ENCODE measurements at regions not wholly inside any gene's neighbourhood (a gene's known extent, or its start where the extent isn't known, plus 50 kb on each side); places are given as distances from the start of the nearest gene placed in this dataset.

GRCh38 chr2:3023531-3023930 lies 354.1 kb downstream of the EIPR1 start:
- Histone ChIP-seq H3K27ac (ENCODE audit: low read length) (no peak overlapping the region), H3K36me3 (replicated peaks; ENCODE audit: low read depth, low read length) (no peaks in the 10 kb centered on the region), H4K20me1 (ENCODE audit: insufficient read depth, low read length) (no peaks in the 10 kb centered on the region), H3K9me3 (ENCODE audit: insufficient read depth, low read length) (no peaks in the 10 kb centered on the region), H2AFZ (ENCODE audit: low read depth, low read length) (no peak overlapping the region), H3K4me3 (ENCODE audit: low read length) (no peak overlapping the region), H3K4me2 (ENCODE audit: low read length) (no peak overlapping the region), H3K9ac (ENCODE audit: low read length) (no peak overlapping the region), H3K4me1 (ENCODE audit: low read length) (no peaks in the 10 kb centered on the region), H3K27me3 (ENCODE audit: low read depth, low read length) (no peaks in the 10 kb centered on the region; the same call in 1 of the 2 replicates), H3K79me2 (ENCODE audit: low read length) (no peaks in the 10 kb centered on the region)
- no peak for TF ChIP-seq CTCF (IDR thresholded peaks at IDR 0.05; ENCODE audit: low read depth, low read length)
- TF ChIP-seq EZH2phosphoT487 (IDR thresholded peaks at IDR 0.05; ENCODE audit: low read depth): no peak

- Histone ChIP-seq H3K9me3 (ENCODE audit: insufficient read depth, low read length) (no peaks in the 10 kb centered on the region), H3K4me3 (ENCODE audit: low read length) (no peak overlapping the region)
Measured at GRCh38 chr2:3022841-3023372, 354.7 kb downstream of the EIPR1 start.

GRCh38 chr2:3021720-3022119 lies 355.9 kb downstream of the EIPR1 start:
- no peak overlapping the region for H3K4me3 ChIP-seq (ENCODE audit: low read length)
- no peaks in the 10 kb centered on the region for H3K9me3 ChIP-seq (ENCODE audit: insufficient read depth, low read length)
- H3K27ac ChIP-seq (ENCODE audit: low read length): no peak overlapping the region
- H3K4me2 ChIP-seq (ENCODE audit: low read length): no peak overlapping the region
- no peaks in the 10 kb centered on the region for H3K36me3 ChIP-seq (replicated peaks; ENCODE audit: low read depth, low read length)
- no peaks in the 10 kb centered on the region; the same call in 1 of the 2 replicates for H3K27me3 ChIP-seq (ENCODE audit: low read depth, low read length)
- TF ChIP-seq CTCF (IDR thresholded peaks at IDR 0.05; ENCODE audit: low read depth, low read length) (no peak), EZH2phosphoT487 (IDR thresholded peaks at IDR 0.05; ENCODE audit: low read depth) (no peak)
- no peak overlapping the region for H2AFZ ChIP-seq (ENCODE audit: low read depth, low read length)
- H3K4me1 ChIP-seq (ENCODE audit: low read length): no peaks in the 10 kb centered on the region
- H3K9ac ChIP-seq (ENCODE audit: low read length): no peak overlapping the region
- H3K79me2 ChIP-seq (ENCODE audit: low read length): no peaks in the 10 kb centered on the region
- H4K20me1 ChIP-seq (ENCODE audit: insufficient read depth, low read length): no peaks in the 10 kb centered on the region

More at GRCh38 chr2:3022841-3023372, 354.7 kb downstream of the EIPR1 start:
- Histone ChIP-seq H3K4me1 (ENCODE audit: low read length) (no peaks in the 10 kb centered on the region), H3K9ac (ENCODE audit: low read length) (no peak overlapping the region), H4K20me1 (ENCODE audit: insufficient read depth, low read length) (no peaks in the 10 kb centered on the region), H2AFZ (ENCODE audit: low read depth, low read length) (no peak overlapping the region), H3K79me2 (ENCODE audit: low read length) (no peaks in the 10 kb centered on the region), H3K27me3 (ENCODE audit: low read depth, low read length) (no peaks in the 10 kb centered on the region; the same call in 1 of the 2 replicates), H3K36me3 (replicated peaks; ENCODE audit: low read depth, low read length) (no peaks in the 10 kb centered on the region), H3K27ac (ENCODE audit: low read length) (no peak overlapping the region), H3K4me2 (ENCODE audit: low read length) (no peak overlapping the region)
- no peak for TF ChIP-seq CTCF (IDR thresholded peaks at IDR 0.05; ENCODE audit: low read depth, low read length)
- TF ChIP-seq EZH2phosphoT487 (IDR thresholded peaks at IDR 0.05; ENCODE audit: low read depth): no peak

- H3K4me1 ChIP-seq (ENCODE audit: low read length): no peaks in the 10 kb centered on the region
- no peaks in the 10 kb centered on the region for H3K36me3 ChIP-seq (replicated peaks; ENCODE audit: low read depth, low read length)
- H3K9me3 ChIP-seq (ENCODE audit: insufficient read depth, low read length): no peaks in the 10 kb centered on the region
- no peak overlapping the region for H3K9ac ChIP-seq (ENCODE audit: low read length)
- H3K4me3 ChIP-seq (ENCODE audit: low read length): no peak overlapping the region
- no peak for TF ChIP-seq CTCF (IDR thresholded peaks at IDR 0.05; ENCODE audit: low read depth, low read length)
- TF ChIP-seq EZH2phosphoT487 (IDR thresholded peaks at IDR 0.05; ENCODE audit: low read depth): no peak
- H3K4me2 ChIP-seq (ENCODE audit: low read length): no peak overlapping the region
- H4K20me1 ChIP-seq (ENCODE audit: insufficient read depth, low read length): no peaks in the 10 kb centered on the region
- no peak overlapping the region for H3K27ac ChIP-seq (ENCODE audit: low read length)
- peaks cover 4% of the 10 kb centered on the region; the same call in 1 of the 2 replicates for H3K27me3 ChIP-seq (ENCODE audit: low read depth, low read length)
- no peaks in the 10 kb centered on the region for H3K79me2 ChIP-seq (ENCODE audit: low read length)
- no peak overlapping the region for H2AFZ ChIP-seq (ENCODE audit: low read depth, low read length)
Measured at GRCh38 chr2:3010001-3010400, 367.6 kb downstream of the EIPR1 start.
